CD14-positive monocyte (primary cell): ENCODE measurements at regions not wholly inside any gene's neighbourhood (a gene's known extent, or its start where the extent isn't known, plus 50 kb on each side); places are given as distances from the start of the nearest gene placed in this dataset.

Experiments used
- DNase-seq, 3 donors: peaks; one replicate each; pipeline ENCODE4 v3.0.0-alpha.2; 2011 to 2022
- H2AFZ ChIP-seq: 2 replicates; pipeline ENCODE4 v1.6.0; 2012; ENCODE audit warnings: mild to moderate bottlenecking, low read depth, low read length, inconsistent platforms; ENCODE audit not compliant: insufficient read depth, poor library complexity, severe bottlenecking
- H3K27ac ChIP-seq, 2 donors: 1 replicate in 1 of 2; 2 replicates in 1 of 2; pipeline ENCODE4 v1.5.1; 2012 to 2013; ENCODE audit warnings: low read length in 2 of 2, control low read depth in 1 of 2, inconsistent platforms in 1 of 2, low read depth in 1 of 2, mild to moderate bottlenecking in 1 of 2
- H3K27me3 ChIP-seq, 2 donors: one replicate each; pipeline versions ENCODE4 v1.6.0 to v1.6.1; 2011 to 2013; ENCODE audit warnings: low read length in 2 of 2; ENCODE audit not compliant: control insufficient read depth in 2 of 2, insufficient read depth in 2 of 2
- H3K36me3 ChIP-seq, 2 donors: replicated peaks in 1 of 2; 1 replicate in 1 of 2; 2 replicates in 1 of 2; pipeline versions ENCODE4 v1.5.1 to v1.6.1; 2012 to 2013; ENCODE audit warnings: low read length in 2 of 2, control low read depth in 1 of 2, inconsistent platforms in 1 of 2, mild to moderate bottlenecking in 1 of 2; ENCODE audit not compliant: insufficient read depth in 2 of 2, control insufficient read depth in 1 of 2
- H3K4me1 ChIP-seq, 2 donors: 1 replicate in 1 of 2; 2 replicates in 1 of 2; pipeline versions ENCODE4 v1.5.1 to v1.6.1; 2012 to 2013; ENCODE audit warnings: low read length in 2 of 2, control low read depth in 1 of 2, inconsistent platforms in 1 of 2, mild to moderate bottlenecking in 1 of 2, moderate library complexity in 1 of 2; ENCODE audit not compliant: insufficient read depth in 2 of 2, control insufficient read depth in 1 of 2
- H3K4me2 ChIP-seq: replicated peaks from 2 replicates; pipeline ENCODE3; 2012; ENCODE audit warnings: low read length, moderate library complexity, mild to moderate bottlenecking; ENCODE audit not compliant: poor library complexity, severe bottlenecking; ENCODE audit errors: extremely low read depth
- H3K4me3 ChIP-seq, 3 experiments: fragments of 200-600 bp in 1 of 3; sonication (generic) in 1 of 3; replicated peaks in 1 of 3; 1 replicate in 2 of 3; 2 replicates in 1 of 3; pipeline ENCODE4 v1.5.1; 2011 to 2013; ENCODE audit warnings: low read length in 3 of 3, mild to moderate bottlenecking in 3 of 3, control low read depth in 2 of 3, low read depth in 2 of 3, inconsistent platforms in 1 of 3, moderate library complexity in 1 of 3
- H3K79me2 ChIP-seq: 2 replicates; pipeline ENCODE4 v1.6.0; 2012; ENCODE audit warnings: mild to moderate bottlenecking, control low read depth, inconsistent platforms, low read length, moderate library complexity; ENCODE audit not compliant: insufficient read depth
- H3K9ac ChIP-seq: 2 replicates; pipeline ENCODE4 v1.6.0; 2017; ENCODE audit warnings: low read length, mild to moderate bottlenecking; ENCODE audit not compliant: insufficient read depth, poor library complexity, severe bottlenecking
- H3K9me3 ChIP-seq, 2 donors: replicated peaks in 1 of 2; 1 replicate in 1 of 2; 2 replicates in 1 of 2; pipeline versions ENCODE4 v1.5.1 to v1.6.1; 2012 to 2013; ENCODE audit warnings: low read length in 2 of 2, control low read depth in 1 of 2; ENCODE audit not compliant: control insufficient read depth in 1 of 2, insufficient read depth in 1 of 2
- H4K20me1 ChIP-seq: 2 replicates; pipeline ENCODE4 v1.6.0; 2012; ENCODE audit warnings: mild to moderate bottlenecking, low read length, control low read depth, moderate library complexity; ENCODE audit not compliant: insufficient read depth
- H3K27ac Mint-ChIP-seq, 7 donors: one replicate each; pipeline ENCODE4 v1.8.0; 2020; ENCODE audit warnings: mild to moderate bottlenecking in 7 of 7, mixed read lengths in 7 of 7, moderate library complexity in 6 of 7, inconsistent platforms in 2 of 7
- H3K27me3 Mint-ChIP-seq, 3 donors: one replicate each; pipeline ENCODE4 v1.8.0; 2021 to 2022; ENCODE audit warnings: low read depth in 3 of 3, mild to moderate bottlenecking in 3 of 3, mixed read lengths in 3 of 3, moderate library complexity in 3 of 3, inconsistent platforms in 1 of 3
- H3K36me3 Mint-ChIP-seq, 2 donors: one replicate each; pipeline ENCODE4 v1.8.0; 2020; ENCODE audit warnings: mixed read lengths in 2 of 2, inconsistent platforms in 1 of 2, mild to moderate bottlenecking in 1 of 2
- H3K4me1 Mint-ChIP-seq: one replicate; pipeline ENCODE4 v1.8.0; 2020; ENCODE audit warnings: mild to moderate bottlenecking, mixed read lengths
- H3K4me3 Mint-ChIP-seq, 2 donors: one replicate each; pipeline ENCODE4 v1.8.0; 2020; ENCODE audit warnings: mild to moderate bottlenecking in 2 of 2, mixed read lengths in 2 of 2, moderate library complexity in 1 of 2
- H3K9me3 Mint-ChIP-seq, 7 donors: one replicate each; pipeline ENCODE4 v1.8.0; 2020 to 2022; ENCODE audit warnings: mixed read lengths in 7 of 7, mild to moderate bottlenecking in 6 of 7, moderate library complexity in 6 of 7, inconsistent platforms in 2 of 7
- intact Hi-C, 2 donors: fragments of 100-400 bp; cut with micrococcal nuclease; formaldehyde crosslinking; loops; one replicate each; pipeline versions ENCODE4 v1.15.0 to v1.15.1; 2023
- TF ChIP-seq, protein P1 (sequence below): fragments of 200-600 bp; IDR thresholded peaks from one replicate; pipeline ENCODE4 v1.8.0; 2022; ENCODE audit warnings: antibody characterized with exemption, mild to moderate bottlenecking

- intact Hi-C loops, result no loop called here
- DNase-seq, result no peak
- Histone ChIP-seq H3K4me3 (no peak overlapping the region), H3K36me3 (no peaks in the 10 kb centered on the region), H2AFZ (no peak overlapping the region), H3K4me1 (no peaks in the 10 kb centered on the region), H3K27ac (no peak overlapping the region), H3K79me2 (no peaks in the 10 kb centered on the region), H4K20me1 (no peaks in the 10 kb centered on the region), H3K9me3 (peaks cover 13 to 17% of the 10 kb centered on the region in 2 donors), H3K9ac (no peak overlapping the region), H3K27me3 (no peaks in the 10 kb centered on the region), H3K4me2 (no peak overlapping the region)
- Mint-ChIP-seq H3K36me3 (no peaks in the 10 kb centered on the region), H3K4me1 (no peaks in the 10 kb centered on the region), H3K9me3 (peaks cover 7 to 20% (median 15%) of the 10 kb centered on the region in 7 donors), H3K27me3 (peaks cover 1 to 4% (median 3%) of the 10 kb centered on the region in 3 donors), H3K27ac (no peak overlapping the region), H3K4me3 (no peak overlapping the region)
- TF ChIP-seq, protein P1, sequence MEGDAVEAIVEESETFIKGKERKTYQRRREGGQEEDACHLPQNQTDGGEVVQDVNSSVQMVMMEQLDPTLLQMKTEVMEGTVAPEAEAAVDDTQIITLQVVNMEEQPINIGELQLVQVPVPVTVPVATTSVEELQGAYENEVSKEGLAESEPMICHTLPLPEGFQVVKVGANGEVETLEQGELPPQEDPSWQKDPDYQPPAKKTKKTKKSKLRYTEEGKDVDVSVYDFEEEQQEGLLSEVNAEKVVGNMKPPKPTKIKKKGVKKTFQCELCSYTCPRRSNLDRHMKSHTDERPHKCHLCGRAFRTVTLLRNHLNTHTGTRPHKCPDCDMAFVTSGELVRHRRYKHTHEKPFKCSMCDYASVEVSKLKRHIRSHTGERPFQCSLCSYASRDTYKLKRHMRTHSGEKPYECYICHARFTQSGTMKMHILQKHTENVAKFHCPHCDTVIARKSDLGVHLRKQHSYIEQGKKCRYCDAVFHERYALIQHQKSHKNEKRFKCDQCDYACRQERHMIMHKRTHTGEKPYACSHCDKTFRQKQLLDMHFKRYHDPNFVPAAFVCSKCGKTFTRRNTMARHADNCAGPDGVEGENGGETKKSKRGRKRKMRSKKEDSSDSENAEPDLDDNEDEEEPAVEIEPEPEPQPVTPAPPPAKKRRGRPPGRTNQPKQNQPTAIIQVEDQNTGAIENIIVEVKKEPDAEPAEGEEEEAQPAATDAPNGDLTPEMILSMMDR, result no peak
Measured at GRCh38 chr2:118525346-118525745, 322.1 kb downstream of the EN1 start.

DNA sequence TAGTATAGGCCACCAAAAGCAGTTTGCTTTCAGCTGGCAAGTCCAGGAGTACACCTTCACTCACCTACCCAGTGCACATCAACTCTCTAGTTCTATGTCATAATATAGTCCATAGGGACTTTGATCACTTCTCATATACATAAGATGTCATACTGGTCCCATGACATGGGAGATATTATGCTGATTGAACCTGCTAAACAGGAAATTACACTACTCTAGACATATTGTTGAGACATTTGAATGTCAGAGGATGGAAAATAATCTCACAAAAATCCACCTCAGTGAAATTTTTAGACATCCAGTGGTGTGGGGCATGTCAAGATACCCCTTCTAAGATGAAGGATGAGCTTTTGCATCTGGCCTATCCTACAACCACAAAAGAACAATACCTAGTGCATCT, 322.5 kb downstream of the EN1 start:
- Mint-ChIP-seq H3K36me3 (no peaks in the 10 kb centered on the region), H3K4me3 (no peak overlapping the region), H3K27me3 (peaks cover 1 to 4% (median 3%) of the 10 kb centered on the region in 3 donors)

More for the DNA sequence above, 322.5 kb downstream of the EN1 start:
- H3K4me2 ChIP-seq, result no peak overlapping the region
- H3K4me3 ChIP-seq, result no peak overlapping the region
- Mint-ChIP-seq H3K9me3 (peaks cover 7 to 23% (median 16%) of the 10 kb centered on the region in 7 donors), H3K27ac (no peak overlapping the region), H3K4me1 (no peaks in the 10 kb centered on the region)
- peaks cover 17 to 22% of the 10 kb centered on the region in 2 donors for H3K9me3 ChIP-seq
- H3K4me1 ChIP-seq, result no peaks in the 10 kb centered on the region
- no peaks in the 10 kb centered on the region for H3K27me3 ChIP-seq
- intact Hi-C loops, result no loop called here
- H4K20me1 ChIP-seq, result no peaks in the 10 kb centered on the region
- TF ChIP-seq, protein P1, result no peak
- no peaks in the 10 kb centered on the region for H3K36me3 ChIP-seq
- DNase-seq, result no peak
- no peaks in the 10 kb centered on the region for H3K79me2 ChIP-seq
- no peak overlapping the region for H3K27ac ChIP-seq
- H3K9ac ChIP-seq, result no peak overlapping the region
- no peak overlapping the region for H2AFZ ChIP-seq
